IPS-18c (cell line): ENCODE measurements at regions not wholly inside any gene's neighbourhood (a gene's known extent, or its start where the extent isn't known, plus 50 kb on each side); places are given as distances from the start of the nearest gene placed in this dataset.

ENCODE experiments used
- H3K4me3 ChIP-seq: 2 replicates; pipeline ENCODE4 v1.7.0; 2013; ENCODE audit warnings: low read depth, mild to moderate bottlenecking, low read length, moderate library complexity; ENCODE audit not compliant: insufficient read depth
- H3K9me3 ChIP-seq: one replicate; pipeline ENCODE4 v1.6.1; 2013; ENCODE audit warnings: mild to moderate bottlenecking, low read length, moderate library complexity; ENCODE audit not compliant: control insufficient read depth, insufficient read depth

DNA sequence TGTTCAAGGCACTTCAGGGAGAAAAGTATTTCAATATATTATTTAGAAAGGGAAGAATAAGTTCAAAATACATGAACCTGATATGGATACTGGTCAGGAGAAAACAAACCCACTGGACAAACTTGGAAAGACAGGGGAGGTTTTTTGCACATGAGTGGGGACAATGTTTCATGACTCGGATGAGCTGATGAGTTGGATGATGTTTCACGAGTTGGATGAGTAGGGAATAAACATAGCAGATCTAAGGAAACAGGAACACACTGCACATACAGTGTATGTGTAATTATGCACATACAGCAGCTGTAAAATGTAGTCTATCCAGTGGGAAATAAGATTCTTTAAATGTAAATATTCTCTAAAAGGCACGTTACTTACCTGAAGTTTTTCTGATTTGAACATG lies 682.9 kb upstream of the ADAMTS5 start:
- Histone ChIP-seq H3K9me3 (no peaks in the 10 kb centered on the region), H3K4me3 (no peak overlapping the region)

- no peak overlapping the region for H3K4me3 ChIP-seq
- no peaks in the 10 kb centered on the region for H3K9me3 ChIP-seq
Measured at GRCh38 chr21:27649323-27649722, 682.4 kb upstream of the ADAMTS5 start.

GRCh38 chr21:27648560-27648959 lies 681.7 kb upstream of the ADAMTS5 start:
- H3K9me3 ChIP-seq: no peaks in the 10 kb centered on the region
- no peak overlapping the region for H3K4me3 ChIP-seq

- no peaks in the 10 kb centered on the region for H3K9me3 ChIP-seq
- no peak overlapping the region for H3K4me3 ChIP-seq
Measured at GRCh38 chr21:27647921-27648320, 681.0 kb upstream of the ADAMTS5 start.

DNA sequence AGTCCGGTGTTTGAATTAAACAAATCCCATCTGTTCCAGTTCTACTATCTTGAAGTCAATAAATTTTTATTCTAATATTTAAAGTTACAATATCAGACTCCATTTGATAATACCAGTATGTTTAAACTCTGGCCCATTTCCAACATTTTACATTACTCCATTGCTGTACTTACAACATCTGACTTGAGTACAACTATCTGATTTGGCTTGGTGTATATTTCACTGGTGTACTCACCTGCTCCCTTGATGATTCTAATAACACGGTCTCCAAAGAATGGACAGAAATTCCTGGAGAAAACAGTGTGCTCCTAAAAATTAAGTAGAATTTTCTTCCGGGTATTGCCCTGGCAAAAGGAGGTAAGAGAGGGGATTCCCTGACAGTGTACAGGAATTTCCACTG lies 680.5 kb upstream of the ADAMTS5 start:
- Histone ChIP-seq H3K9me3 (no peaks in the 10 kb centered on the region), H3K4me3 (no peak overlapping the region)

DNA sequence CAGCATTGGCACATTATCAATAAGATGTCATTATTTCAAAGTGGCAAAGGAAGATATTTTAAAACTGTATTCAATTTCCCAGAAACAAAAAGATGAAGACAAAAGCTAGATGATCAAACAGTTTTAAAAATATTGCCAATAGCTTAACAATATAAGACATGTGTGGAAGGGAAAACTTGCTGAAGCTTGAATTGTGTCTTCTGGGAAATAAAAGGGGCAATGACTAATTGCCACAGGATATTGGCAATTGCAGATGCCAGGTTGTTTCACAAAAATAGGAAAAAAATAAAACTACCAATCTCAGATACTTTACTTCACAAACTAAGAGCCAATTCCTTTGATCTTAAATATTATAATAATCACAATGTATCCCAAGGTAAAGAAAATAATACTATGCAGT lies 679.8 kb upstream of the ADAMTS5 start:
- Histone ChIP-seq H3K9me3 (no peaks in the 10 kb centered on the region), H3K4me3 (no peak overlapping the region)

DNA sequence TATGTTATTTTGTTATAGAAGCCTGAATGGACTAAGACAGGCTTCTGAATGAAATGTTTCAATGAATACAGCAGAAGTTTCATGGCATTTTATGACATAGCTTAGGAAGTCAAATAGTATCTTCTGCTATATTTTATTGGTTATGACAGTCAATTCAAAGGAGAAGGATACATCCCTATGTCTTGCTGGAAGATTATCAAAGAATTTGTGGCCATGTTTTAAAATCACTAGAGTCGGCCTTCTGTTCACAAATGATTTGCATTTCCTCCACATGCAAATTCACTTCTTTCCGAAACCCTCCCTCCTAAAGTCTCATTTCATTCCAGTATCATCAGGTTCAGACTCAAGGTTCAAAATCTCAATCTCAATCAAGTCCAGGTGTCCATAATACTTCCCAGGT lies 679.2 kb upstream of the ADAMTS5 start:
- H3K4me3 ChIP-seq: no peak overlapping the region

DNA sequence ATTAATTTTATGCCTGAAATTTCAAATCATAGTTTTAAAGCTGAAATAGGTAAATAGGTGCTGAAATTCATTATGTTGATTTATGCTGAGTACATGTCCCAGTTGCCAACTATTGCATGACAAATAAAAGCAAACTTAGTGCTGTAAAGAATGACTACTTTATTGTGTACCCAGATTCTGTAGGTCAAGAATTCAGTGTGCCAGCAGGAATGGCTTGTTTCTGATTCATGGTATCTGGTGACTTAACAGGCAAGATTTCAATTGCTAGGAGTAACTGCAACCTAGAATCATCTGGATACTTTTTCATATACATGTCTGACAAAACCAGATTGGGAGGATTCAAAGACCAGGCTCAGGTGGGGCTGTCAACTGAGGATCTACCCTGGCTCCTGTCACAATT lies 678.4 kb upstream of the ADAMTS5 start:
- H3K4me3 ChIP-seq: no peak overlapping the region
- H3K9me3 ChIP-seq: no peaks in the 10 kb centered on the region

More for the DNA sequence above, 679.2 kb upstream of the ADAMTS5 start:
- H3K9me3 ChIP-seq: no peaks in the 10 kb centered on the region

- no peaks in the 10 kb centered on the region for H3K9me3 ChIP-seq
Measured at GRCh38 chr21:27643326-27643725, 676.4 kb upstream of the ADAMTS5 start.

DNA sequence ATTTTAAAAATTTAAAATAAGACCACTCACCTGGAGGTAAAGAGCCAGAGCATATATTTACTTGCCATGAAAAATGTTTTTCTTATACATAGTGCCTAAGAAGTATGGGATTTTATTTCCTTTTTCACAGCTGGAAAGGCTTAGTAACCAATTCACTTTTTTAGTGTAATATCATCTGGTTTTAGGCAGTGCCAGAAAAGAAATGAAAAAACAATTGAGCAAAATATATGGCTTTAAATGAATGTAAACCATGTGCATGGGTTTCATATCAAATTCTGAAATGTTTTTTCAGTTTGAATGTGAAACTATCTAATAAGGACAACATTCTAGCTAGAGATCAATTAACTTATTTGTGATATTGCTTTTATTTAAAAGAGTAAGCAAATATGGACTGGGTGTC lies 672.4 kb upstream of the ADAMTS5 start:
- no peak overlapping the region for H3K4me3 ChIP-seq
- H3K9me3 ChIP-seq: no peaks in the 10 kb centered on the region

More at GRCh38 chr21:27643326-27643725, 676.4 kb upstream of the ADAMTS5 start:
- H3K4me3 ChIP-seq: no peak overlapping the region

- H3K9me3 ChIP-seq: no peaks in the 10 kb centered on the region
- H3K4me3 ChIP-seq: no peak overlapping the region
Measured at GRCh38 chr21:27636656-27637055, 669.8 kb upstream of the ADAMTS5 start.

GRCh38 chr21:27633631-27634030 lies 666.7 kb upstream of the ADAMTS5 start:
- Histone ChIP-seq H3K9me3 (no peaks in the 10 kb centered on the region), H3K4me3 (no peak overlapping the region)

DNA sequence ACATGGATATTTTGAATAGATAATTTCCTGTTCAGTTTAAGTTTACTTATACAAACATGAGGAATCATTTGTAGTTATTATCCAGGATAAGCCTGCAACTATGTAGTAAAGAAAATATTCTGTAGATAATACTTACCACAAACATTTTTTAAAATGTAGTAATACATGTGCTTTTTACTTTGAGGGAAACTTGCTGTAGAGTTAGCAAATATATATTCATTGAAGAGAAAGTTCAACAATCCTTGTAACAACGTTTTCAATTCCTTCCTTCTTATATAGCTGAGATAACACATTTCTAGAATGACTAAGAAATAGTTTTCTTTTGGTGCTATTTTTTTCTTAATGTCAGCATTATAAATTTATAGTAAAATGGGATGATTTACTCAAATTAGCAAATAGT lies 664.6 kb upstream of the ADAMTS5 start:
- H3K9me3 ChIP-seq: no peaks in the 10 kb centered on the region
- no peak overlapping the region for H3K4me3 ChIP-seq

GRCh38 chr21:27622631-27623030 lies 655.7 kb upstream of the ADAMTS5 start:
- Histone ChIP-seq H3K9me3 (no peaks in the 10 kb centered on the region), H3K4me3 (no peak overlapping the region)

DNA sequence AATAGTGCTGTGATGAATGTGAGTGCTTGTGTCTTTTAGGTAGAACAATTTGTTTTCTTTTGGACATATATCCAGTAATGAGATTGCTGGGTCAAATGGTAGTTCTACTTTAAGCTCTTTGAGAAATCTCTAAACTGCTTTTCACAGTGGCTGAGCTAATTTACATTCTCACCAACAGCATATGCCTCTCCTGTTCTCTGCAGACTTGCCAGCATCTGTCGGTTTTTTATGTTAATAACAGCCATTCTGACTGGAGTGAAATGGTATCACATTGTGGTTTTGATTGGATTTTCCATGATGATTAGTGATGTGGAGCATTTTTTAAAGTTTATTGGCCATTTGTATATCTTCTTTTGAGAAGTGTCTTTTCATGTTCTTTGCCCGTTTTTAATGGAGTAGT lies 647.3 kb upstream of the ADAMTS5 start:
- no peaks in the 10 kb centered on the region for H3K9me3 ChIP-seq
- no peak overlapping the region for H3K4me3 ChIP-seq

- no peak overlapping the region for H3K4me3 ChIP-seq
- H3K9me3 ChIP-seq: peaks cover 4% of the 10 kb centered on the region
Measured at GRCh38 chr21:27606422-27606821, 639.5 kb upstream of the ADAMTS5 start.

- peaks cover 3% of the 10 kb centered on the region for H3K9me3 ChIP-seq
- H3K4me3 ChIP-seq: no peak overlapping the region
Measured at GRCh38 chr21:27596196-27596595, 629.3 kb upstream of the ADAMTS5 start.

DNA sequence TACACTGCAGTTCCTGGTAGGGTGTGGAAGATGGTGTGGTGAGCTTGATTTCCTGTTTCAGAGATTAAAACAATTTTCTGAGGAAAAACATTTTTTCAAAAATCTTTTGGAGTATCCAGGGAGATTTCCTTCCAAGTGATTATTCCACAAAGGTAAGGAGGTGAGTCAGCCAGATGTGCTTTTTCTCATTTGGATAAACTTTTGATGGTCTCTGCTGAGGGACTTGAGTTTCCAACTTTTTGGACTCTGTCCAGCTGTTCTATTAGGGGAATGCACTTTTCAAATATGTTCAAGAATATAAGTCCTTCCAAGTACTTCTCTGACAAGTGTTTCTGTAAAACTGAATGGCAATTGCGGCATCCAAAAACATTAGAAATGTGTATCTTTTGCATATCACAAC lies 628.8 kb upstream of the ADAMTS5 start:
- Histone ChIP-seq H3K9me3 (peaks cover 3% of the 10 kb centered on the region), H3K4me3 (no peak overlapping the region)

- Histone ChIP-seq H3K9me3 (no peaks in the 10 kb centered on the region), H3K4me3 (no peak overlapping the region)
Measured at GRCh38 chr21:27590271-27590670, 623.4 kb upstream of the ADAMTS5 start.

DNA sequence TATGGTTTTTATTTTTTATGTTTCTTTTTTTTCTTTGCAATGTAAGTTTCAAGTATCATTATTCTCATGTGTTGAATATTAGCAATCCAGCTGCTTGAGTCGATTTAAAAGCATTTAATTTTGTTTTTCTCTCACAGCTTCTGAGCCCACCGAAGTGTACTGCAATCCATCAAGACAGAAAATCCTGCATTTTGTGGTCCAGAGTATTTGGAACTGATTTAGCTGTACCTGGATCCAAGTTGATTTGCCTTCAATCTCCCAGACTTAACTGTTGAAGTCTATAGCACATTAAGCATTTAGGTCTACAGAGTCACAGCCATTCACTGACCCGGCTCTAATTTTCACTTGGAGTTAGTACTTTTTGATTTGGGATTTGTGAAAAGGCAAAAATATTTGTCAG lies 622.9 kb upstream of the ADAMTS5 start:
- Histone ChIP-seq H3K9me3 (no peaks in the 10 kb centered on the region), H3K4me3 (no peak overlapping the region)
